ENCODE measurements at regions not wholly inside any gene's neighbourhood (a gene's known extent, or its start where the extent isn't known, plus 50 kb on each side); places are given as distances from the start of the nearest gene placed in this dataset.
A peak's percentile ranks its signal among the peaks of the same experiment; 100 is the strongest.

GRCh38 chr7:116310141-116310540 is 99.8 kb downstream of the TES start:
- no peak for ATAC-seq

- no peak for ATAC-seq
Observed at GRCh38 chr7:116311259-116311658, 100.9 kb downstream of the TES start.

GRCh38 chr7:116311816-116312471 is 101.6 kb downstream of the TES start:
- ATAC-seq, result no peak

GRCh38 chr7:116315293-116315692 is 105.0 kb downstream of the TES start:
- ATAC-seq, result peak; percentile 85

- ATAC-seq, result no peak
Observed at GRCh38 chr7:116315803-116316202, 105.5 kb downstream of the TES start.

- ATAC-seq, result peak; percentile 97
Observed at GRCh38 chr7:116316838-116317628, 106.7 kb downstream of the TES start.

GRCh38 chr7:116317907-116318306 is 107.6 kb downstream of the TES start:
- no peak for ATAC-seq

- no peak for ATAC-seq
Observed at GRCh38 chr7:116322541-116322940, 112.2 kb downstream of the TES start.

- no peak for ATAC-seq
Observed at GRCh38 chr7:116324582-116324981, 114.2 kb downstream of the TES start.

- no peak for ATAC-seq
Observed at GRCh38 chr7:116325517-116325916, 115.2 kb downstream of the TES start.

- no peak for ATAC-seq
Observed at GRCh38 chr7:116327135-116327534, 116.8 kb downstream of the TES start.

- no peak for ATAC-seq
Observed at GRCh38 chr7:116327752-116328151, 117.4 kb downstream of the TES start.

GRCh38 chr7:116328161-116328560 is 117.8 kb downstream of the TES start:
- ATAC-seq, result no peak

- ATAC-seq, result no peak
Observed at GRCh38 chr7:116329686-116330503, 119.6 kb downstream of the TES start.

GRCh38 chr7:116331020-116331419 is 120.7 kb downstream of the TES start:
- ATAC-seq, result no peak

- ATAC-seq, result no peak
Observed at GRCh38 chr7:116332766-116333165, 122.4 kb downstream of the TES start.

GRCh38 chr7:116334555-116334954 is 124.2 kb downstream of the TES start:
- peak; percentile 26 for ATAC-seq

GRCh38 chr7:116337018-116337417 is 126.7 kb downstream of the TES start:
- no peak for ATAC-seq

GRCh38 chr7:116337800-116338199 is 127.5 kb downstream of the TES start:
- ATAC-seq, result no peak

- ATAC-seq, result no peak
Observed at GRCh38 chr7:116339564-116339963, 129.2 kb downstream of the TES start.

GRCh38 chr7:116340201-116340847 is 130.0 kb downstream of the TES start:
- ATAC-seq, result no peak

GRCh38 chr7:116340943-116341907 is 130.9 kb downstream of the TES start:
- no peak for ATAC-seq
